ENCODE measurements at regions not wholly inside any gene's neighbourhood (a gene's known extent, or its start where the extent isn't known, plus 50 kb on each side); places are given as distances from the start of the nearest gene placed in this dataset.

GRCh38 chr14:84807673-84808072, 722.3 kb upstream of the FLRT2 start:
- TF ChIP-seq, protein P1, sequence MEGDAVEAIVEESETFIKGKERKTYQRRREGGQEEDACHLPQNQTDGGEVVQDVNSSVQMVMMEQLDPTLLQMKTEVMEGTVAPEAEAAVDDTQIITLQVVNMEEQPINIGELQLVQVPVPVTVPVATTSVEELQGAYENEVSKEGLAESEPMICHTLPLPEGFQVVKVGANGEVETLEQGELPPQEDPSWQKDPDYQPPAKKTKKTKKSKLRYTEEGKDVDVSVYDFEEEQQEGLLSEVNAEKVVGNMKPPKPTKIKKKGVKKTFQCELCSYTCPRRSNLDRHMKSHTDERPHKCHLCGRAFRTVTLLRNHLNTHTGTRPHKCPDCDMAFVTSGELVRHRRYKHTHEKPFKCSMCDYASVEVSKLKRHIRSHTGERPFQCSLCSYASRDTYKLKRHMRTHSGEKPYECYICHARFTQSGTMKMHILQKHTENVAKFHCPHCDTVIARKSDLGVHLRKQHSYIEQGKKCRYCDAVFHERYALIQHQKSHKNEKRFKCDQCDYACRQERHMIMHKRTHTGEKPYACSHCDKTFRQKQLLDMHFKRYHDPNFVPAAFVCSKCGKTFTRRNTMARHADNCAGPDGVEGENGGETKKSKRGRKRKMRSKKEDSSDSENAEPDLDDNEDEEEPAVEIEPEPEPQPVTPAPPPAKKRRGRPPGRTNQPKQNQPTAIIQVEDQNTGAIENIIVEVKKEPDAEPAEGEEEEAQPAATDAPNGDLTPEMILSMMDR (IDR thresholded peaks at IDR 0.05): no peak
- TF ChIP-seq POLR2A (IDR thresholded peaks at IDR 0.05) (no peak), POLR2AphosphoS5 (IDR thresholded peaks at IDR 0.05) (no peak), EP300 (IDR thresholded peaks at IDR 0.05; ENCODE audit: low read depth) (no peak)

All from transverse colon (tissue), 4 donors.